Skeletal muscle tissue (tissue), 3 donors: ENCODE measurements at regions not wholly inside any gene's neighbourhood (a gene's known extent, or its start where the extent isn't known, plus 50 kb on each side); places are given as distances from the start of the nearest gene placed in this dataset.
"Not testable (repeated sequence)": the region's sequence is repeated elsewhere in the genome, so short reads cannot be mapped to it uniquely, and the experiment has no call there.

Source experiments
- H3K27ac ChIP-seq: one replicate; pipeline ENCODE4 v1.7.0; 2013; ENCODE audit warnings: mild to moderate bottlenecking, low read depth, low read length, inconsistent platforms
- H3K27me3 ChIP-seq, 3 donors: one replicate each; pipeline ENCODE4 v1.7.0; 2013; ENCODE audit warnings: low read length in 3 of 3; ENCODE audit not compliant: control insufficient read depth in 3 of 3, insufficient read depth in 3 of 3
- H3K36me3 ChIP-seq, 3 donors: one replicate each; pipeline ENCODE4 v1.7.0; 2013; ENCODE audit warnings: low read length in 3 of 3; ENCODE audit not compliant: control insufficient read depth in 3 of 3, insufficient read depth in 3 of 3
- H3K4me1 ChIP-seq, 3 donors: one replicate each; pipeline ENCODE4 v1.7.0; 2013; ENCODE audit warnings: low read length in 3 of 3, mild to moderate bottlenecking in 3 of 3; ENCODE audit not compliant: control insufficient read depth in 3 of 3, insufficient read depth in 3 of 3
- H3K4me3 ChIP-seq, 3 donors: one replicate each; pipeline ENCODE4 v1.7.0; 2013; ENCODE audit warnings: low read length in 3 of 3
- H3K9ac ChIP-seq, 3 donors: one replicate each; pipeline ENCODE4 v1.7.0; 2013; ENCODE audit warnings: low read length in 3 of 3, mild to moderate bottlenecking in 3 of 3, moderate library complexity in 2 of 3, low read depth in 1 of 3
- H3K9me3 ChIP-seq, 3 donors: one replicate each; pipeline ENCODE4 v1.7.0; 2013; ENCODE audit warnings: low read length in 3 of 3; ENCODE audit not compliant: control insufficient read depth in 3 of 3
- donor health status: Osteomylitis.

- Histone ChIP-seq H3K36me3 (no peaks in the 10 kb centered on the region), H3K4me1 (no peaks in the 10 kb centered on the region), H3K9ac (no peak overlapping the region), H3K27ac (no peak overlapping the region), H3K4me3 (no peak overlapping the region), H3K9me3 (no peaks in the 10 kb centered on the region), H3K27me3 (no peaks in the 10 kb centered on the region)
Observed at GRCh38 chr18:1094409-1094808, 189.7 kb downstream of the ADCYAP1 start.

DNA sequence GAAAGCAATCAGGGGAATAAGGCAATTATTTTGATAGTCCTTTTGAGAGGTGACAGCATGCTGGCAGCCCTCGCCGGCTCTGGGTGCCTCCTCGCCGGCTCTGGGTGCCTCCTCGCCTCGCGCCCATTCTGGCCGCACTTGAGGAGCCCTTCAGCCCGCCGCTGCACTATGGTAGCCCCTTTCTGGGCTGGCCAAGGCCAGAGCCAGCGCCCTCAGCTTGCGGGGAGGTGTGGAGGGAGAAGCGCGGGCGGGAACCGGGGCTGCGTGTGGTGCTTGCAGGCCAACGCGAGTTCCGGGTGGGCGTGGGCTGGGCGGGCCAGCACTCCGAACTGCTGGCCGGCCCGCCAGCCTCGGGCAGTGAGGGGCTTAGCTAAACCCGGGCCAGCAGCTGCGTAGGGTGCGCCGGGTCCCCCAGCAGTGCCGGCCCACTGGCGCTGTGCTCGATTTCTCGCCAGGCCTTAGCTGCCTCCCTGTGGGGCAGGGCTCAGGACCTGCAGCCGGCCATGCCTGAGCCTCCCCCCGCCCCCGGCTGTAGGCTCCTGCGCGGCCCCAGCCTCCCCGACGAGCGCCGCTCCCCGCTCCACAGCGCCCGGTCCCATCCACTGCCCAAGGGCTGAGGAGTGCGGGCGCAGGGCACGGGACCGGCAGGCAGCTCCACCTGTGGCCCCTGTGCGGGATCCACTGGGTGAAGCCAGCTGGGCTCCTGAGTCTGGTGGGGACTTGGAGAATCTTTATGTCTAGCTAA is 193.5 kb downstream of the ADCYAP1 start:
- not testable (repeated sequence) for H3K27ac ChIP-seq, H3K4me1 ChIP-seq, H3K36me3 ChIP-seq, H3K4me3 ChIP-seq, H3K27me3 ChIP-seq, H3K9me3 ChIP-seq, H3K9ac ChIP-seq

DNA sequence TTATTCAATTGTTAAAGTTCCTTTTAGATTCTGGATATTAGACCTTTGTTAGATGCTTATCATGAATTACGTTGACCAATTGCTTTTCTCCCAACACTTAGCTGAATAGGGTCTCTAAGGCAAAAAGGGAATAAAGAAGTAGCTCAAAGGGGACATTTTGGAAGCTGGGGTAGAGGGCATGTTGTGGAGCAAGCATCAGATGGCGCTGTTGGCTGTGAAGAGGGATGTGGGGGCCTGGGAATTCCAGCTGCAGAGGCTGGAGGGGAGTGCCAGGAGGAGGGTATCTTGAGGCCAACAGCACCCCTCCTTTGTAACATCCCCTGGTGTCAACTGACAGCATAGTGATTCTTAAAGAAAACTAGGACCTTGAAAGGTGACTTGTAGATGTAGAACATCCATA is 198.2 kb downstream of the ADCYAP1 start:
- Histone ChIP-seq H3K4me1 (no peaks in the 10 kb centered on the region), H3K9ac (no peak overlapping the region), H3K27ac (no peak overlapping the region), H3K27me3 (no peaks in the 10 kb centered on the region), H3K4me3 (no peak overlapping the region), H3K9me3 (no peaks in the 10 kb centered on the region), H3K36me3 (no peaks in the 10 kb centered on the region)

GRCh38 chr18:1103537-1103936 is 198.9 kb downstream of the ADCYAP1 start:
- H3K36me3 ChIP-seq, result no peaks in the 10 kb centered on the region
- H3K27me3 ChIP-seq, result no peaks in the 10 kb centered on the region
- no peak overlapping the region for H3K4me3 ChIP-seq
- H3K4me1 ChIP-seq, result no peaks in the 10 kb centered on the region
- no peaks in the 10 kb centered on the region for H3K9me3 ChIP-seq
- no peak overlapping the region for H3K27ac ChIP-seq
- H3K9ac ChIP-seq, result no peak overlapping the region

GRCh38 chr18:1104181-1104881 is 199.7 kb downstream of the ADCYAP1 start:
- Histone ChIP-seq H3K36me3 (no peaks in the 10 kb centered on the region), H3K4me1 (no peaks in the 10 kb centered on the region), H3K27me3 (no peaks in the 10 kb centered on the region), H3K9ac (no peak overlapping the region), H3K9me3 (no peaks in the 10 kb centered on the region), H3K27ac (no peak overlapping the region), H3K4me3 (no peak overlapping the region)

- Histone ChIP-seq H3K27me3 (no peaks in the 10 kb centered on the region), H3K9ac (no peak overlapping the region), H3K27ac (no peak overlapping the region), H3K4me1 (no peaks in the 10 kb centered on the region), H3K36me3 (no peaks in the 10 kb centered on the region), H3K9me3 (no peaks in the 10 kb centered on the region), H3K4me3 (no peak overlapping the region)
Observed at GRCh38 chr18:1124495-1124894, 219.8 kb downstream of the ADCYAP1 start.

DNA sequence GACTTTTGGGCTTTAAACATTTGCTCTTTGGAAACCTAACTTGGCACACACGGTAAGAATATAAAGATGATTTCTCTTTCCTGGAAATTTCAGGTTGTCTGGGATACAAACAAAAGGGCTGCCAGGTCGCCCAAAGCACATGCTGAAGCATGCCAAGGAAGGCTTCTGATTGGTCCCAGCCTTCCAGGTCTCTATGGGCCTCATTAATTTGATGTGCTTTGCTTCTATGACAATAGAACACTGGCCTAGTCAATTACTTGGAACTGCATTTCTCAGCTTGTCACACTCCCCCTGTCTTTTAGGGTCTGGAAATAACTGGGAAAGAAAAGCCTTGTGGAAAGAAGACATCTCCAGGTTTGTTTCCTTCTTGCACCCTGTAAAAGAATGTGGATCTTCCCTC is 228.9 kb downstream of the ADCYAP1 start:
- no peak overlapping the region for H3K9ac ChIP-seq
- H3K27me3 ChIP-seq, result no peaks in the 10 kb centered on the region
- peaks cover 0 to 6% (median 0%) of the 10 kb centered on the region in 3 donors for H3K9me3 ChIP-seq
- H3K27ac ChIP-seq, result no peak overlapping the region
- no peaks in the 10 kb centered on the region for H3K36me3 ChIP-seq
- H3K4me3 ChIP-seq, result no peak overlapping the region
- no peaks in the 10 kb centered on the region for H3K4me1 ChIP-seq

DNA sequence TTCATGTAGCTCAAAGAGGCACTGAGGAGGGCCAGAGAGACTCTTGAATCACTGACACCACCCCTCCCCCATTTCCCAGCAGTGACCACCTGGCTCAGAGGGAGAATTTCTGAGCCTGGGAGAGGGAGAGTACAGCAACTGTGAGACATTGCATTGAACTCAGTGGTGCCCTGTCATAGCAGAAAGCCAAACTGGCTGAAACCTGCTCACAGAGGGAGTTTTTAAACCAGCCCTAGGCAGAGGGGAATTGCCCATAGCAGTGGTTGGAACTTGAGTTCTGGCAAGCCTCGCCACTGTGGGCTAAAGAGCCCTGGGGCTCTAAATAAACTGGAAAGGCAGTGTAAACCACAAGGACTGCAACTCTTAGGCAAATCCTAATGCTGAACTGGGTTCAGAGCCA is 243.1 kb downstream of the ADCYAP1 start:
- Histone ChIP-seq H3K4me3 (no peak overlapping the region), H3K27me3 (no peaks in the 10 kb centered on the region), H3K36me3 (no peaks in the 10 kb centered on the region), H3K9ac (no peak overlapping the region), H3K4me1 (no peaks in the 10 kb centered on the region), H3K9me3 (no peaks in the 10 kb centered on the region), H3K27ac (no peak overlapping the region)

- no peaks in the 10 kb centered on the region for H3K4me1 ChIP-seq
- no peaks in the 10 kb centered on the region for H3K9me3 ChIP-seq
- no peak overlapping the region for H3K4me3 ChIP-seq
- H3K9ac ChIP-seq, result no peak overlapping the region
- no peaks in the 10 kb centered on the region for H3K36me3 ChIP-seq
- H3K27me3 ChIP-seq, result no peaks in the 10 kb centered on the region
- no peak overlapping the region for H3K27ac ChIP-seq
Observed at GRCh38 chr18:1149709-1150108, 245.0 kb downstream of the ADCYAP1 start.

GRCh38 chr18:1150344-1150743 is 245.7 kb downstream of the ADCYAP1 start:
- Histone ChIP-seq H3K9me3 (no peaks in the 10 kb centered on the region), H3K36me3 (no peaks in the 10 kb centered on the region), H3K27me3 (no peaks in the 10 kb centered on the region), H3K4me3 (no peak overlapping the region), H3K4me1 (no peaks in the 10 kb centered on the region), H3K9ac (no peak overlapping the region), H3K27ac (no peak overlapping the region)
